Lung (tissue), 11 donors: ENCODE measurements at regions not wholly inside any gene's neighbourhood (a gene's known extent, or its start where the extent isn't known, plus 50 kb on each side); places are given as distances from the start of the nearest gene placed in this dataset.

Experiments used
- ATAC-seq: fragments of 200-7000 bp; cut with Tn5 transposase; one replicate; pipeline ENCODE4 v1.9.1; 2020; ENCODE audit warnings: moderate number of reproducible peaks; ENCODE audit not compliant: insufficient read depth, low FRiP score
- DNase-seq, 3 donors: peaks; one replicate each; pipeline ENCODE4 v3.0.0-alpha.2; 2013 to 2017
- H3K27ac ChIP-seq, 2 donors: one replicate each; pipeline ENCODE4 v1.5.1; 2013; ENCODE audit warnings: mild to moderate bottlenecking in 2 of 2, moderate library complexity in 2 of 2, control low read depth in 1 of 2, inconsistent platforms in 1 of 2, low read depth in 1 of 2, low read length in 1 of 2
- H3K27me3 ChIP-seq, 3 donors: one replicate each; pipeline ENCODE4 v1.5.1; 2013; ENCODE audit warnings: low read length in 2 of 3; ENCODE audit not compliant: control insufficient read depth in 3 of 3, insufficient read depth in 3 of 3
- H3K36me3 ChIP-seq, 4 donors: one replicate each; pipeline ENCODE4 v1.5.1; 2013; ENCODE audit warnings: low read length in 4 of 4, mild to moderate bottlenecking in 1 of 4, moderate library complexity in 1 of 4; ENCODE audit not compliant: control insufficient read depth in 4 of 4, insufficient read depth in 4 of 4
- H3K4me1 ChIP-seq, 5 donors: one replicate each; pipeline ENCODE4 v1.5.1; 2013; ENCODE audit warnings: low read length in 5 of 5, mild to moderate bottlenecking in 2 of 5, moderate library complexity in 1 of 5; ENCODE audit not compliant: control insufficient read depth in 5 of 5, insufficient read depth in 5 of 5
- H3K4me3 ChIP-seq: one replicate; pipeline ENCODE4 v1.5.1; 2013; ENCODE audit warnings: mild to moderate bottlenecking, control low read depth, moderate library complexity
- H3K9ac ChIP-seq, 2 donors: one replicate each; pipeline ENCODE4 v1.5.1; 2013; ENCODE audit warnings: low read length in 2 of 2, control low read depth in 1 of 2; ENCODE audit not compliant: insufficient read depth in 1 of 2
- H3K9me3 ChIP-seq, 4 donors: one replicate each; pipeline ENCODE4 v1.5.1; 2013; ENCODE audit warnings: low read length in 3 of 4, mild to moderate bottlenecking in 1 of 4, moderate library complexity in 1 of 4; ENCODE audit not compliant: control insufficient read depth in 4 of 4, insufficient read depth in 3 of 4
- CTCF ChIP-seq: IDR thresholded peaks from 2 replicates; pipeline ENCODE4 v1.5.1; 2012; ENCODE audit warnings: mild to moderate bottlenecking; ENCODE audit errors: control extremely low read depth, extremely low read depth
- WGBS, 2 donors: extraction: QIAGEN DNeasy Blood & Tissue Kit; methylation state at CpG; one replicate each; pipeline ENCODE4 v1.1.7; 2013; 5-methylcytosine and 5-hydroxymethylcytosine counted together
- donor health status: control.
- donor health status: control.
- donor health status: Bipolar disorder and iron deficiency.
- donor health status: healthy.
- donor health status: DM: yes; HTN: yes; CAD: no.

- 88 to 93% methylated on average over 5 of the region's 5 CpGs for WGBS, 2 donors
- no peak overlapping the region for H3K4me3 ChIP-seq
- peaks cover 0 to 6% (median 0%) of the 10 kb centered on the region in 3 donors for H3K27me3 ChIP-seq
- no peak for DNase-seq
- H3K9ac ChIP-seq, result no peak overlapping the region
- no peak for TF ChIP-seq CTCF
- no peak for ATAC-seq
- H3K27ac ChIP-seq, result no peak overlapping the region
- no peaks in the 10 kb centered on the region for H3K36me3 ChIP-seq
- H3K4me1 ChIP-seq, result peaks cover 0 to 8% (median 5%) of the 10 kb centered on the region in 5 donors
- H3K9me3 ChIP-seq, result peaks cover 0 to 3% (median 0%) of the 10 kb centered on the region in 4 donors
Observed at GRCh38 chr17:77527409-77527808, 386.6 kb downstream of the SEC14L1 start.

- H3K27ac ChIP-seq, result no peak overlapping the region
- H3K4me3 ChIP-seq, result no peak overlapping the region
- ATAC-seq, result no peak
- H3K27me3 ChIP-seq, result peaks cover 0 to 6% (median 0%) of the 10 kb centered on the region in 3 donors
- H3K36me3 ChIP-seq, result no peaks in the 10 kb centered on the region
- WGBS, 2 donors, result 63 to 76% methylated on average over 23 of the region's 23 CpGs
- TF ChIP-seq CTCF, result no peak
- H3K9ac ChIP-seq, result no peak overlapping the region
- DNase-seq, result no peak
- peaks cover 0 to 8% (median 5%) of the 10 kb centered on the region in 5 donors for H3K4me1 ChIP-seq
- peaks cover 0 to 3% (median 0%) of the 10 kb centered on the region in 4 donors for H3K9me3 ChIP-seq
Observed at GRCh38 chr17:77527836-77528505, 387.2 kb downstream of the SEC14L1 start.

- peaks cover 0 to 3% (median 0%) of the 10 kb centered on the region in 4 donors for H3K9me3 ChIP-seq
- no peak for ATAC-seq
- 2 to 3% methylated on average over 49 to 66 of the region's 66 CpGs for WGBS, 2 donors
- no peak overlapping the region for H3K27ac ChIP-seq
- no peak for TF ChIP-seq CTCF
- H3K27me3 ChIP-seq, result peaks cover 0 to 6% (median 0%) of the 10 kb centered on the region in 3 donors
- H3K36me3 ChIP-seq, result no peaks in the 10 kb centered on the region
- peaks cover 0 to 8% (median 5%) of the 10 kb centered on the region in 5 donors for H3K4me1 ChIP-seq
- no peak overlapping the region for H3K4me3 ChIP-seq
- peak; percentile 89 to 95 (median 92) for DNase-seq
- no peak overlapping the region for H3K9ac ChIP-seq
Observed at GRCh38 chr17:77528516-77529327, 388.0 kb downstream of the SEC14L1 start.
